Thoracic aorta (tissue), 2 donors: ENCODE measurements at regions not wholly inside any gene's neighbourhood (a gene's known extent, or its start where the extent isn't known, plus 50 kb on each side); places are given as distances from the start of the nearest gene placed in this dataset.
"Not testable (repeated sequence)": the region's sequence is repeated elsewhere in the genome, so short reads cannot be mapped to it uniquely, and the experiment has no call there.

Experiments
- ATAC-seq: fragments of 150-250 bp; one replicate; pipeline ENCODE4 v1.8.0; 2017; ENCODE audit warnings: low read depth; ENCODE audit not compliant: insufficient number of reproducible peaks, low FRiP score
- DNase-seq: peaks from one replicate; pipeline ENCODE4 v3.0.0-alpha.2; 2020; ENCODE audit warnings: low spot score
- H3K27ac ChIP-seq, 2 donors: fragments of 200-600 bp; sonication (generic); 1 replicate in 1 of 2; 2 replicates in 1 of 2; pipeline ENCODE4 v1.5.1; 2016; ENCODE audit warnings: mild to moderate bottlenecking in 2 of 2, moderate library complexity in 2 of 2
- H3K27me3 ChIP-seq: fragments of 200-600 bp; sonication (generic); replicated peaks from 2 replicates; pipeline ENCODE4 v1.6.0; 2016; ENCODE audit warnings: mild to moderate bottlenecking; ENCODE audit not compliant: insufficient read depth
- H3K36me3 ChIP-seq: fragments of 200-600 bp; sonication (generic); one replicate; pipeline ENCODE4 v1.5.1; 2016
- H3K4me1 ChIP-seq, 2 donors: fragments of 200-600 bp; sonication (generic); 1 replicate in 1 of 2; 2 replicates in 1 of 2; pipeline versions ENCODE4 v1.5.1 to v1.6.0; 2016; ENCODE audit warnings: low read depth in 2 of 2, mild to moderate bottlenecking in 1 of 2; ENCODE audit not compliant: control insufficient read depth in 1 of 2
- H3K4me3 ChIP-seq: fragments of 200-600 bp; sonication (generic); 2 replicates; pipeline ENCODE4 v1.5.1; 2016; ENCODE audit warnings: mild to moderate bottlenecking
- H3K9me3 ChIP-seq: fragments of 200-600 bp; sonication (generic); 2 replicates; pipeline ENCODE4 v1.5.1; 2016
- TF ChIP-seq, protein P1 (sequence below): fragments of 200-600 bp; sonication (generic); IDR thresholded peaks from one replicate; pipeline ENCODE4 v1.5.1; 2019; ENCODE audit warnings: antibody characterized with exemption

DNA sequence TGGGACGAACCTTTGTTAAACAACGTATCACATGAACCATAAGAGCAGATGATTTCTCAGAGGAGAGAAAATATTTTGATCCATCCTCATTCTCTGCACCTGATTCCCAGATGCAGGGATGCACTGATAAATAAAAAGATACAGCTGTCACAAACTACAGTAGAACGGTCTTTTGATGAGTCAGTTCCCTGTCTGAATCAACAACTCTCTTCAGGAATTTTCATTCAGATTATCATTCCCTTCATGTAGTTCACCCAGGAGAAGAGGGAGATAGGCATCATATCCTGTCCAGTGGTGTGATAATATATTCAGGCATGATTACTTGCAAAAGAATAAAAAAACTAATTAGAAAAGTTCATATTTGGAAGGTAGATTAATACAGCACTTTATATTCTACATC, 521.5 kb downstream of the PYDC2 start:
- Histone ChIP-seq H3K27ac (no peak overlapping the region), H3K9me3 (no peaks in the 10 kb centered on the region), H3K36me3 (no peaks in the 10 kb centered on the region), H3K4me1 (no peaks in the 10 kb centered on the region), H3K27me3 (no peaks in the 10 kb centered on the region), H3K4me3 (no peak overlapping the region)
- ATAC-seq = no peak
- DNase-seq = no peak
- TF ChIP-seq, protein P1, sequence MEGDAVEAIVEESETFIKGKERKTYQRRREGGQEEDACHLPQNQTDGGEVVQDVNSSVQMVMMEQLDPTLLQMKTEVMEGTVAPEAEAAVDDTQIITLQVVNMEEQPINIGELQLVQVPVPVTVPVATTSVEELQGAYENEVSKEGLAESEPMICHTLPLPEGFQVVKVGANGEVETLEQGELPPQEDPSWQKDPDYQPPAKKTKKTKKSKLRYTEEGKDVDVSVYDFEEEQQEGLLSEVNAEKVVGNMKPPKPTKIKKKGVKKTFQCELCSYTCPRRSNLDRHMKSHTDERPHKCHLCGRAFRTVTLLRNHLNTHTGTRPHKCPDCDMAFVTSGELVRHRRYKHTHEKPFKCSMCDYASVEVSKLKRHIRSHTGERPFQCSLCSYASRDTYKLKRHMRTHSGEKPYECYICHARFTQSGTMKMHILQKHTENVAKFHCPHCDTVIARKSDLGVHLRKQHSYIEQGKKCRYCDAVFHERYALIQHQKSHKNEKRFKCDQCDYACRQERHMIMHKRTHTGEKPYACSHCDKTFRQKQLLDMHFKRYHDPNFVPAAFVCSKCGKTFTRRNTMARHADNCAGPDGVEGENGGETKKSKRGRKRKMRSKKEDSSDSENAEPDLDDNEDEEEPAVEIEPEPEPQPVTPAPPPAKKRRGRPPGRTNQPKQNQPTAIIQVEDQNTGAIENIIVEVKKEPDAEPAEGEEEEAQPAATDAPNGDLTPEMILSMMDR = no peak

DNA sequence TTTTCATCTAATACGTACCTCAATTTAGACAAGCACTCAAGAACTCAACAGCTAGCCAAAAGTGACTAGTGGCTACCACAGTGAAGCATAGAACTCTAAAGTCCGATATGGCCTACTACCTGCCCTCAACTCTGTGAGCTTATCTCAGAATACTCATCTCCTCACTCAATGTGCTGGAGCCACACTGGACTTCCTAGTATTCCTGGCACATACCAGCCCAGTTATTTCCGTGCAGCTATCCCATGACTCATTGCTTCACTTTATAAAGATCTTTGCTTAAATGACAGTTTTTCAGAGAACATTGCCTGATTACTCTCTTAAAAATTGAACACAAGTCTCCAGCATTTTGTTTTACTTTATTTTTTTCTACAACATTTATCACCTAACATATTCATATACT, 524.7 kb downstream of the PYDC2 start:
- no peak for ATAC-seq
- Histone ChIP-seq H3K27me3 (no peaks in the 10 kb centered on the region), H3K9me3 (no peaks in the 10 kb centered on the region), H3K4me3 (no peak overlapping the region), H3K4me1 (no peaks in the 10 kb centered on the region), H3K27ac (no peak overlapping the region), H3K36me3 (no peaks in the 10 kb centered on the region)
- no peak for DNase-seq
- TF ChIP-seq, protein P1 = no peak

DNA sequence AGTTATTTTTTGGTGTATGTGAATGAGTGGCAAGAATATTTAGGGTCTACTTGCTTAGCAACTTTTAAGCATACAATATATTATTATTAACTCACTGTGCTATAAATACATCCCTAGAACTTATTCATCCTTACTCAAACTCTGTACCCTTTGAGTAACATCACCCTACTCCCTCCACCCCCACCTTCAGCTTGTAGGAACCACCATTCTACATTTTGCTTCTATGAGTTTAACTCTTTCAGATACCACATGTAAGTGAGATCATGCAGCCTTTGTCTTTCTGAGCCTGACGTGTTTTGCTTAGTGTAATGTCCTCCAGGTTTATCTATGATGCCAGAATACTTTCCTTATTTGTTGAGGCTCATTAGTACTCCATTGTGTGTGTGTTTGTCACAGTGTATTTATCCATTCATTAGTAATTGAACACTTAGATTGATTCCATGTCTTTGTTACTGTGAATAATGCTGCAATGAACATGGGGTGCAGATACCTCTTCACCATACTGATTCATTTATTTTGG, 526.9 kb downstream of the PYDC2 start:
- H3K4me1 ChIP-seq = no peaks in the 10 kb centered on the region
- no peak overlapping the region for H3K27ac ChIP-seq
- DNase-seq = no peak
- no peaks in the 10 kb centered on the region for H3K27me3 ChIP-seq
- H3K36me3 ChIP-seq = no peaks in the 10 kb centered on the region
- no peaks in the 10 kb centered on the region for H3K9me3 ChIP-seq
- no peak overlapping the region for H3K4me3 ChIP-seq
- ATAC-seq = no peak
- TF ChIP-seq, protein P1 = no peak

DNA sequence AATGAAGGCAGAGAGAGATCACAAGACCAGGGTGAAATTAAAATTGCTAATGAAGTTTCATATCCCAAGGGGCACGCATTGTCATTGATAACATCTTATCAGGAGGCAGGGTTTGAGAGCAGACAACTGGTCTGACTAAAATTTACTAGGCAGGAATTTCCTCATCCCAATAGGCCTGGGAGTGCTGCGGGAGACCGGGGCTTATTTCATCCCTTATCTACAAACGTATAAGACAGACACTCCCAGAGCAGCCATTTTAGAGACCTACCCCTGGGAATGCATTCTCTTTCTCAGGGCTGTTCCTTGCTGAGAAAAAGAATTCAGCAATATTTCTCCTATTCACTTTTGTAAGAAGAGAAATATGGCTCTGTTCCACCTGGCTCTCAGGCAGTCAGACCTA, 533.0 kb downstream of the PYDC2 start:
- not testable (repeated sequence) for H3K36me3 ChIP-seq, DNase-seq

DNA sequence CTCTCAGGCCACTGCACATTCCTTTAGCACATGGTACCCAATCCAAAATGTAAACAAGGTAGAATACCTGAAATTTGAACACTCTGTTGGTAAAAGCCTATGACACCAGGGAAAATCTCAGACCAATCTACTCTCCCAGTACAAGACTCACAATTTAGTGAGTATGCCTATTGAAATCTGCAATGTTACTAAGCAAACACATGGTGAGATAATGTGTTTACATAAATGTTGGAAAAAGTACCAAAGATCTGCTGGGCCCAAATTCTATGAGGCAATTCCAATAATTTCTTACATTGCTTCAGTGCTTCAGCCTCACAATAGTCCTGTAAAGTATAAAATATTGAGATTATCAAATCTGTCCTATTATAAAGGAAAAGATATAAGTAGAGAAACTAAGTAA, 536.1 kb downstream of the PYDC2 start:
- Histone ChIP-seq H3K27me3 (no peaks in the 10 kb centered on the region), H3K4me1 (no peaks in the 10 kb centered on the region), H3K4me3 (no peak overlapping the region), H3K36me3 (no peaks in the 10 kb centered on the region), H3K27ac (no peak overlapping the region), H3K9me3 (no peaks in the 10 kb centered on the region)
- no peak for DNase-seq
- TF ChIP-seq, protein P1 = no peak
- no peak for ATAC-seq

More for the DNA sequence above, 533.0 kb downstream of the PYDC2 start:
- not testable (repeated sequence) for H3K4me1 ChIP-seq, H3K27ac ChIP-seq, H3K4me3 ChIP-seq, H3K9me3 ChIP-seq, H3K27me3 ChIP-seq, ATAC-seq

DNA sequence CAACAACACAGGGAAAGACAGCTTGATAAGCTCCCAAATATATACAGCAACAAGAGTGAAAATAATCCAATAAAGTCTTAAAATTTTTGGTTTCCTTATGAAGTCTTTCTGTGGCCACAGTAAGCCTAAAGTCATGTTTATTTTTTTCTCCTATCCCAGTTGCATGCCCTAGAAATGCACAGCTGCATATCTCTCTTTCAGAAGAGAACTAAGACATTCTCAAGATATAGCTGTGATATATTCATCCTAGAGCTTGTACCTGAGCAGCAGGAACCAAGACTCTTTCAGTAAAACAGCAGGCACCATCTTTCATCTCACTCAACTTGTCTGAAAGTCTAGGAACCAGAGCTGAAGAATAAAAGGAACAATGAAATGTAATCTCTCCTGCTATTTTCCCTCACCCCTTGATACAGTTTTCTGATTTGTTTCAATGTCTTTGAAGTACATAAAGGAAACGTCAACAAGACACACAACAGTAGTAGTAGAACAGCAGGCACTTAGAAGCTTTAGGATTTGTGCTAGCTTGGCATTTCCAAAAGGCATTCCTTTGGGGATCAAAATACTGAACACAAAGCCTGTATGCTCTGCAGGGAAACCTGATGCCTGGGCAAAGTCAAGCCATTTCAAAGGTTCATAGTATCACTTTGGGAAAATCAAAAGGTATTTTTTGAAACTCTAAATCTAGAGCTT, 536.8 kb downstream of the PYDC2 start:
- Histone ChIP-seq H3K9me3 (no peaks in the 10 kb centered on the region), H3K36me3 (no peaks in the 10 kb centered on the region), H3K27me3 (no peaks in the 10 kb centered on the region), H3K4me3 (no peak overlapping the region), H3K27ac (no peak overlapping the region), H3K4me1 (no peaks in the 10 kb centered on the region)
- DNase-seq = no peak
- TF ChIP-seq, protein P1 = no peak
- ATAC-seq = no peak
